ENCODE measurements at regions not wholly inside any gene's neighbourhood (a gene's known extent, or its start where the extent isn't known, plus 50 kb on each side); places are given as distances from the start of the nearest gene placed in this dataset.

GRCh38 chr7:156232931-156233705 lies 407.5 kb upstream of the RNF32 start:
- TF ChIP-seq, protein P1, sequence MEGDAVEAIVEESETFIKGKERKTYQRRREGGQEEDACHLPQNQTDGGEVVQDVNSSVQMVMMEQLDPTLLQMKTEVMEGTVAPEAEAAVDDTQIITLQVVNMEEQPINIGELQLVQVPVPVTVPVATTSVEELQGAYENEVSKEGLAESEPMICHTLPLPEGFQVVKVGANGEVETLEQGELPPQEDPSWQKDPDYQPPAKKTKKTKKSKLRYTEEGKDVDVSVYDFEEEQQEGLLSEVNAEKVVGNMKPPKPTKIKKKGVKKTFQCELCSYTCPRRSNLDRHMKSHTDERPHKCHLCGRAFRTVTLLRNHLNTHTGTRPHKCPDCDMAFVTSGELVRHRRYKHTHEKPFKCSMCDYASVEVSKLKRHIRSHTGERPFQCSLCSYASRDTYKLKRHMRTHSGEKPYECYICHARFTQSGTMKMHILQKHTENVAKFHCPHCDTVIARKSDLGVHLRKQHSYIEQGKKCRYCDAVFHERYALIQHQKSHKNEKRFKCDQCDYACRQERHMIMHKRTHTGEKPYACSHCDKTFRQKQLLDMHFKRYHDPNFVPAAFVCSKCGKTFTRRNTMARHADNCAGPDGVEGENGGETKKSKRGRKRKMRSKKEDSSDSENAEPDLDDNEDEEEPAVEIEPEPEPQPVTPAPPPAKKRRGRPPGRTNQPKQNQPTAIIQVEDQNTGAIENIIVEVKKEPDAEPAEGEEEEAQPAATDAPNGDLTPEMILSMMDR (IDR thresholded peaks at IDR 0.05): no peak

- TF ChIP-seq, protein P1 (IDR thresholded peaks at IDR 0.05): no peak
Observed at GRCh38 chr7:156230576-156230975, 410.0 kb upstream of the RNF32 start.

DNA sequence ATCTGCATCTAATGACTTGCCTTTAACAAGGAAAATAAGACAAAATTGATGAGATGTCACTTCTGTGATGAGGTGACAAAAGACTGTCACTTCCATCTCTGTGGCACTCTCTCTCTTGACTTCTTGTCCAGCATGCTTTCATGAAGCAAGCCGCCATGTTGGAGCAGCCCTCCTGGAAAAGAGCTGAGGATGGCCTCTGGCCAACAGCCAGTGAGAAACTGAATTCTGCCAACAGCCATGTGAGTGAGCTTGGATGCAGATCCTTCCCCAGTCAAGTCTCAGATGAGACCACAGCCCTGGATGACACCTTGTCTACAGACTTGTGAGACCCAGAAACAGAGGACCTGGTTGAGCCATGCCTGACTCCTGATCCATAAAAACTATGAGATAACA lies 412.6 kb upstream of the SHH start:
- TF ChIP-seq, protein P1 (IDR thresholded peaks at IDR 0.05): no peak

- TF ChIP-seq, protein P1 (IDR thresholded peaks at IDR 0.05): no peak
Observed at GRCh38 chr7:156223935-156224832, 411.9 kb upstream of the SHH start.

GRCh38 chr7:156222611-156223010 lies 410.3 kb upstream of the SHH start:
- TF ChIP-seq, protein P1 (IDR thresholded peaks at IDR 0.05): no peak

DNA sequence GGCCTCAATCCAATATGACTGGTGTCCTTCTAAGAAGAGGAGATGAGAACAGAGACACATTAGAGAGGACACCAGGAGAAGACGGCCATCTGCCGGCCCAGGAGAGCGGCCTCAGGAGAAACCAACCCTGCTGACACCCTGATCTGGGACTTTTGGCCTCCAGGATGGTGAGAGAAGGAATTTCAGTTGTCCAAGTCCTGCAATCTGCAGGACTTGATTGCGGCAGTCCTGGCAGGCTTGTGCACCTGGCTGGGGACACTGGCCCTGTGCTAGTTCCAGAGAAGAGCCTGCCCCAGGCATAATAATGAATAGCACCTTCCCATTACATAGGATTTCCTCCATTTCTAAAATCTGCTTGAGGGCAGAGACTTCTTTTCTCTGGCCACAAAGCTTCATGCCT lies 409.9 kb upstream of the SHH start:
- TF ChIP-seq, protein P1 (IDR thresholded peaks at IDR 0.05): no peak

- TF ChIP-seq, protein P1 (IDR thresholded peaks at IDR 0.05): no peak
Observed at GRCh38 chr7:156220701-156221100, 408.4 kb upstream of the SHH start.
